GM19025 (cell line): ENCODE measurements at regions not wholly inside any gene's neighbourhood (a gene's known extent, or its start where the extent isn't known, plus 50 kb on each side); places are given as distances from the start of the nearest gene placed in this dataset.

Experiments
- ATAC-seq: cut with Tn5 transposase; IDR thresholded peaks from one replicate; pipeline ENCODE4 v1.9.1; 2021; ENCODE audit warnings: mild to moderate bottlenecking, low read depth, moderate library complexity; ENCODE audit not compliant: unreplicated experiment

GRCh38 chr4:124177647-124178425 lies 534.7 kb downstream of the ANKRD50 start:
- ATAC-seq, result no peak

- no peak for ATAC-seq
Measured at GRCh38 chr4:124178449-124179021, 534.0 kb downstream of the ANKRD50 start.

- ATAC-seq, result no peak
Measured at GRCh38 chr4:124179506-124180186, 532.9 kb downstream of the ANKRD50 start.

GRCh38 chr4:124181039-124181438 lies 531.5 kb downstream of the ANKRD50 start:
- no peak for ATAC-seq

GRCh38 chr4:124183231-124183630 lies 529.3 kb downstream of the ANKRD50 start:
- no peak for ATAC-seq

GRCh38 chr4:124183926-124184325 lies 528.6 kb downstream of the ANKRD50 start:
- ATAC-seq, result no peak

GRCh38 chr4:124184792-124185191 lies 527.7 kb downstream of the ANKRD50 start:
- ATAC-seq, result no peak

GRCh38 chr4:124188595-124188994 lies 523.9 kb downstream of the ANKRD50 start:
- no peak for ATAC-seq

- no peak for ATAC-seq
Measured at GRCh38 chr4:124189545-124189944, 523.0 kb downstream of the ANKRD50 start.

- ATAC-seq, result no peak
Measured at GRCh38 chr4:124191329-124191728, 521.2 kb downstream of the ANKRD50 start.

GRCh38 chr4:124192544-124192943 lies 520.0 kb downstream of the ANKRD50 start:
- ATAC-seq, result no peak

- no peak for ATAC-seq
Measured at GRCh38 chr4:124199185-124199584, 513.3 kb downstream of the ANKRD50 start.

GRCh38 chr4:124199755-124200154 lies 512.8 kb downstream of the ANKRD50 start:
- no peak for ATAC-seq

GRCh38 chr4:124201636-124202035 lies 510.9 kb downstream of the ANKRD50 start:
- ATAC-seq, result no peak

- ATAC-seq, result no peak
Measured at GRCh38 chr4:124202099-124202498, 510.4 kb downstream of the ANKRD50 start.

GRCh38 chr4:124203613-124204238 lies 508.8 kb downstream of the ANKRD50 start:
- ATAC-seq, result no peak

- no peak for ATAC-seq
Measured at GRCh38 chr4:124206779-124207605, 505.5 kb downstream of the ANKRD50 start.

GRCh38 chr4:124209211-124209610 lies 503.3 kb downstream of the ANKRD50 start:
- no peak for ATAC-seq

GRCh38 chr4:124209626-124210025 lies 502.9 kb downstream of the ANKRD50 start:
- no peak for ATAC-seq

GRCh38 chr4:124210746-124211145 lies 501.8 kb downstream of the ANKRD50 start:
- no peak for ATAC-seq
